ENCODE measurements at regions not wholly inside any gene's neighbourhood (a gene's known extent, or its start where the extent isn't known, plus 50 kb on each side); places are given as distances from the start of the nearest gene placed in this dataset.
"Not testable (repeated sequence)": the region's sequence is repeated elsewhere in the genome, so short reads cannot be mapped to it uniquely, and the experiment has no call there.

- H3K9me3 ChIP-seq (ENCODE audit: control insufficient read depth in 2 of 3, low read length in 3 of 3) = no peaks in the 10 kb centered on the region
- no peaks in the 10 kb centered on the region for H3K36me3 ChIP-seq (ENCODE audit: control insufficient read depth in 2 of 3, insufficient read depth in 3 of 3, low read length in 3 of 3)
- no peaks in the 10 kb centered on the region for H3K4me1 ChIP-seq (ENCODE audit: control insufficient read depth in 2 of 2, insufficient read depth in 2 of 2, low read length in 2 of 2)
- Mint-ChIP-seq H3K27me3 (no peaks in the 10 kb centered on the region), H3K4me3 (no peak overlapping the region), H3K4me1 (no peaks in the 10 kb centered on the region), H3K9me3 (peaks cover 0 to 5% (median 0%) of the 10 kb centered on the region in 11 donors), H3K27ac (no peak overlapping the region), H3K36me3 (no peaks in the 10 kb centered on the region)
- ChIA-PET CTCF (no interaction called here), POLR2A (no interaction called here)
- DNase-seq (no peak), ATAC-seq (no peak)
- intact Hi-C loops (cut with micrococcal nuclease) = no loop called here
- H3K4me3 ChIP-seq (ENCODE audit: low read length) = no peak overlapping the region
- no peaks in the 10 kb centered on the region for H3K27me3 ChIP-seq (ENCODE audit: control insufficient read depth in 2 of 2, insufficient read depth in 2 of 2, low read length in 2 of 2)
- H3K27ac ChIP-seq (ENCODE audit: low read depth, low read length) = no peak overlapping the region
These were observed 253.1 kb downstream of the OLFM4 start for GRCh38 chr13:53281677-53282076.

GRCh38 chr13:53285896-53286430 lies 257.4 kb downstream of the OLFM4 start:
- Mint-ChIP-seq H3K27ac (no peak overlapping the region), H3K9me3 (peaks cover 0 to 5% (median 0%) of the 10 kb centered on the region in 11 donors), H3K27me3 (peaks cover 0 to 5% (median 0%) of the 10 kb centered on the region in 5 donors), H3K36me3 (no peaks in the 10 kb centered on the region), H3K4me3 (no peak overlapping the region), H3K4me1 (no peaks in the 10 kb centered on the region)
- Histone ChIP-seq H3K27me3 (ENCODE audit: control insufficient read depth in 2 of 2, insufficient read depth in 2 of 2, low read length in 2 of 2) (no peaks in the 10 kb centered on the region), H3K9me3 (ENCODE audit: control insufficient read depth in 2 of 3, low read length in 3 of 3) (no peaks in the 10 kb centered on the region), H3K27ac (ENCODE audit: low read depth, low read length) (no peak overlapping the region), H3K4me1 (ENCODE audit: control insufficient read depth in 2 of 2, insufficient read depth in 2 of 2, low read length in 2 of 2) (no peaks in the 10 kb centered on the region), H3K36me3 (ENCODE audit: control insufficient read depth in 2 of 3, insufficient read depth in 3 of 3, low read length in 3 of 3) (no peaks in the 10 kb centered on the region), H3K4me3 (ENCODE audit: low read length) (no peak overlapping the region)
- intact Hi-C loops (cut with micrococcal nuclease) = no loop called here
- ATAC-seq (no peak), DNase-seq (no peak)
- POLR2A ChIA-PET = no interaction called here
- CTCF ChIA-PET = no interaction called here

DNA sequence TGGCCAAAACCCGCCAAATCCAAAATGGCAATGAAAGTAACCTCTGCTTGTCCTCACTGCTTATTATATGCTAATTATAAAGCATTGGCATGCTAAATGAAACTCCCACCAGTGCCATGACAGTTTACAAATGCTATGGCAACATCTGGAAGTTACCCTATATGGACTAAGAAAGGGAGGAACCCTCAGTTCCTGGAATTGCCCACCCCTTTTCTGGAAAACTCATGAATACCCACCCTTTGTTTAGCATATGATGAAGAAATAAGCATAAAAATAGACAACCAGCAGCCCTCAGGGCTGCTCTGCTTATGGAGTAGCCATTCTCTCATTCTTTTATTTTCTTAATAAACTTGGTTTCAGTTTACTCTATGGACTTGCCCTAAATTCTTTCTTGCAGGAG lies 269.8 kb downstream of the OLFM4 start:
- Mint-ChIP-seq H3K36me3 (no peaks in the 10 kb centered on the region), H3K27ac (no peak overlapping the region), H3K9me3 (peaks cover 0 to 6% (median 0%) of the 10 kb centered on the region in 11 donors), H3K4me1 (no peaks in the 10 kb centered on the region), H3K27me3 (peaks cover 0 to 6% (median 0%) of the 10 kb centered on the region in 5 donors), H3K4me3 (no peak overlapping the region)
- Histone ChIP-seq H3K36me3 (ENCODE audit: control insufficient read depth in 2 of 3, insufficient read depth in 3 of 3, low read length in 3 of 3) (no peaks in the 10 kb centered on the region), H3K9me3 (ENCODE audit: control insufficient read depth in 2 of 3, low read length in 3 of 3) (no peaks in the 10 kb centered on the region), H3K27me3 (ENCODE audit: control insufficient read depth in 2 of 2, insufficient read depth in 2 of 2, low read length in 2 of 2) (no peaks in the 10 kb centered on the region), H3K4me1 (ENCODE audit: control insufficient read depth in 2 of 2, insufficient read depth in 2 of 2, low read length in 2 of 2) (no peaks in the 10 kb centered on the region), H3K4me3 (ENCODE audit: low read length) (no peak overlapping the region), H3K27ac (ENCODE audit: low read depth, low read length) (no peak overlapping the region)
- ChIA-PET POLR2A (no interaction called here), CTCF (no interaction called here)
- DNase-seq (no peak), ATAC-seq (no peak)
- intact Hi-C loops (cut with micrococcal nuclease) = no loop called here

GRCh38 chr13:53301449-53301848 lies 272.8 kb downstream of the OLFM4 start:
- H3K36me3 ChIP-seq (ENCODE audit: control insufficient read depth in 2 of 3, insufficient read depth in 3 of 3, low read length in 3 of 3) = no peaks in the 10 kb centered on the region
- no peak overlapping the region for H3K4me3 Mint-ChIP-seq

GRCh38 chr13:53305419-53305818 lies 276.8 kb downstream of the OLFM4 start:
- ATAC-seq; intact Hi-C loops (cut with micrococcal nuclease); H3K4me1 Mint-ChIP-seq; DNase-seq; H3K27ac Mint-ChIP-seq; H3K27me3 Mint-ChIP-seq; H3K27ac ChIP-seq (ENCODE audit: low read depth, low read length); H3K36me3 Mint-ChIP-seq; CTCF ChIA-PET; H3K27me3 ChIP-seq (ENCODE audit: control insufficient read depth in 2 of 2, insufficient read depth in 2 of 2, low read length in 2 of 2); H3K9me3 ChIP-seq (ENCODE audit: control insufficient read depth in 2 of 3, low read length in 3 of 3); H3K4me1 ChIP-seq (ENCODE audit: control insufficient read depth in 2 of 2, insufficient read depth in 2 of 2, low read length in 2 of 2); H3K4me3 ChIP-seq (ENCODE audit: low read length); H3K4me3 Mint-ChIP-seq; H3K36me3 ChIP-seq (ENCODE audit: control insufficient read depth in 2 of 3, insufficient read depth in 3 of 3, low read length in 3 of 3); POLR2A ChIA-PET: not testable (repeated sequence)
- peaks cover 0 to 11% (median 4%) of the 10 kb centered on the region in 11 donors for H3K9me3 Mint-ChIP-seq

More at GRCh38 chr13:53301449-53301848, 272.8 kb downstream of the OLFM4 start:
- no peak overlapping the region for H3K27ac Mint-ChIP-seq
- intact Hi-C loops (cut with micrococcal nuclease) = no loop called here
- Histone ChIP-seq H3K27me3 (ENCODE audit: control insufficient read depth in 2 of 2, insufficient read depth in 2 of 2, low read length in 2 of 2) (no peaks in the 10 kb centered on the region), H3K4me3 (ENCODE audit: low read length) (no peak overlapping the region), H3K4me1 (ENCODE audit: control insufficient read depth in 2 of 2, insufficient read depth in 2 of 2, low read length in 2 of 2) (no peaks in the 10 kb centered on the region), H3K27ac (ENCODE audit: low read depth, low read length) (no peak overlapping the region), H3K9me3 (ENCODE audit: control insufficient read depth in 2 of 3, low read length in 3 of 3) (no peaks in the 10 kb centered on the region)
- no peak for ATAC-seq
- peaks cover 0 to 5% (median 0%) of the 10 kb centered on the region in 5 donors for H3K27me3 Mint-ChIP-seq
- POLR2A ChIA-PET = no interaction called here
- DNase-seq = no peak
- no peaks in the 10 kb centered on the region for H3K36me3 Mint-ChIP-seq
- CTCF ChIA-PET = no interaction called here
- H3K4me1 Mint-ChIP-seq = no peaks in the 10 kb centered on the region
- H3K9me3 Mint-ChIP-seq = peaks cover 0 to 9% (median 2%) of the 10 kb centered on the region in 11 donors

DNA sequence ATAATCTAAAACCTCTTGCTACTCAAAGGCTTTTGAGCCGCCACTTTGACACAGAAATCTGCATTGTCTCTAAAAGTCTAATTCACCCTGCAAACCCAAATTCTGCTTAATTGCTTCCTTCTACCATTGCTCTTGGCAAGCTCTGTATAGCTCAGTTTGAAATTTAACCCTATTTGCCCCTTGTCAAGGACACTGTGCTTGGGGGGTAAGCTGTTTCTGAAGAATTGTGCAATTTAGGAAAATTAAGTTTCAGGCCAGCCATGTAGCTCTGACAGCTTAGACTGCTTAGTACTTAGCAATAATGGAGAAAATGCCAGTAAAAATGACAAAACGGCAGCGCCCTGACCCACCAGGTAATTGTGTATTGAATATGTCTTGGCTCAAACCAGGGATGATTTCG lies 282.2 kb downstream of the OLFM4 start:
- Histone ChIP-seq H3K36me3 (ENCODE audit: control insufficient read depth in 2 of 3, insufficient read depth in 3 of 3, low read length in 3 of 3) (no peaks in the 10 kb centered on the region), H3K27me3 (ENCODE audit: control insufficient read depth in 2 of 2, insufficient read depth in 2 of 2, low read length in 2 of 2) (no peaks in the 10 kb centered on the region), H3K9me3 (ENCODE audit: control insufficient read depth in 2 of 3, low read length in 3 of 3) (no peaks in the 10 kb centered on the region), H3K4me1 (ENCODE audit: control insufficient read depth in 2 of 2, insufficient read depth in 2 of 2, low read length in 2 of 2) (no peaks in the 10 kb centered on the region), H3K4me3 (ENCODE audit: low read length) (no peak overlapping the region), H3K27ac (ENCODE audit: low read depth, low read length) (no peak overlapping the region)
- Mint-ChIP-seq H3K27me3 (no peaks in the 10 kb centered on the region), H3K9me3 (peaks cover 0 to 11% (median 5%) of the 10 kb centered on the region in 11 donors), H3K27ac (no peak overlapping the region), H3K4me3 (no peak overlapping the region), H3K36me3 (no peaks in the 10 kb centered on the region), H3K4me1 (no peaks in the 10 kb centered on the region)
- ChIA-PET POLR2A (no interaction called here), CTCF (no interaction called here)
- ATAC-seq (no peak), DNase-seq (no peak)
- intact Hi-C loops (cut with micrococcal nuclease) = no loop called here

- intact Hi-C loops (cut with micrococcal nuclease) = no loop called here
- no peaks in the 10 kb centered on the region for H3K4me1 Mint-ChIP-seq
- Histone ChIP-seq H3K9me3 (ENCODE audit: control insufficient read depth in 2 of 3, low read length in 3 of 3) (no peaks in the 10 kb centered on the region), H3K4me3 (ENCODE audit: low read length) (no peak overlapping the region), H3K27ac (ENCODE audit: low read depth, low read length) (no peak overlapping the region), H3K36me3 (ENCODE audit: control insufficient read depth in 2 of 3, insufficient read depth in 3 of 3, low read length in 3 of 3) (no peaks in the 10 kb centered on the region), H3K4me1 (ENCODE audit: control insufficient read depth in 2 of 2, insufficient read depth in 2 of 2, low read length in 2 of 2) (no peaks in the 10 kb centered on the region), H3K27me3 (ENCODE audit: control insufficient read depth in 2 of 2, insufficient read depth in 2 of 2, low read length in 2 of 2) (no peaks in the 10 kb centered on the region)
- ATAC-seq = no peak
- ChIA-PET CTCF (no interaction called here), POLR2A (no interaction called here)
- peaks cover 0 to 11% (median 5%) of the 10 kb centered on the region in 11 donors for H3K9me3 Mint-ChIP-seq
- no peaks in the 10 kb centered on the region for H3K27me3 Mint-ChIP-seq
- no peak for DNase-seq
- H3K27ac Mint-ChIP-seq = no peak overlapping the region
- no peak overlapping the region for H3K4me3 Mint-ChIP-seq
- H3K36me3 Mint-ChIP-seq = no peaks in the 10 kb centered on the region
These were observed 282.9 kb downstream of the OLFM4 start for GRCh38 chr13:53311561-53311960.
